NCI-H2029 treated with DMSO at 0.1 percent for 48 hours (cell line): ENCODE measurements at regions not wholly inside any gene's neighbourhood (a gene's known extent, or its start where the extent isn't known, plus 50 kb on each side); places are given as distances from the start of the nearest gene placed in this dataset.

Source experiments
- DNase-seq: peaks from one replicate; lab custom pipeline; 2025; lab: John Stamatoyannopoulos, UW

- DNase-seq = no peak
Observed at GRCh38 chr15:39313881-39314280, 267.0 kb upstream of the THBS1 start.

- DNase-seq = no peak
Observed at GRCh38 chr15:39315206-39315850, 265.6 kb upstream of the THBS1 start.

GRCh38 chr15:39317225-39317624 is 263.7 kb upstream of the THBS1 start:
- DNase-seq = no peak

DNA sequence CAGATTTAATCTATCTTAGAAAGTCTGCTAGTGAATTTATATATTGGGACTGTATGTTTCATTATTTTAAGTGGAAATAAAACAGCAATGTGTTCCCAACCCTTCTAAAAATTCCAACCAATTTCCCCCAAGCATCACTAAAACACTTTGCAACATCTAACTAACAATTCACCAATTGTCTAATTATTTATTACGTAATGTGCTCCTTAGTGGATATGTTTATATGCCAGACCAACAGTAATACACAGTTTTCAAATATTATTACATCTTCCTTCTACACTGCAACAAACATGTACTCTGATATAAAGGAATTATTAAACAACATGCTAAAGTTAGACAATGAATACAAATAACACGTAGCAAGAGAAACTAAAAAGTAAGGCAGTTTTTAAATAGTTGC is 262.6 kb upstream of the THBS1 start:
- DNase-seq = no peak

DNA sequence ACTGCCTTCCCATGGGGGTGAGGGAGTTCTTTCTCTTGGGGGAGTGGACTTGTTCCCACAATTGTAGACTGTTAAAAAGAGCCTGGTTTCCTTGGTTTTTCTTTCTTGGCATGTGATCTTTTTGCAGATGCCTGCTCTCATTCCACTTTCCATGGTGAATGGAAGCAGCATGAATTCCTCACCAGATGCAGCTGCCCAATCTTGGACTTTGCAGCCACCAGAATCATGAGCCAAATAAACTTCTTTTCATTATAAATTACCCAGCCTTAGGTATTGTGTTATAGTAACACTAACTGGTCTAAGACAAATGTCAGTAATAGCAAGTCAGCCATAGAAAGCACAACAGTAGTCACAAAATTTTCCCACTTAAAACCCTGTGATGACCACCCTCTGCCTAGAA is 260.5 kb upstream of the THBS1 start:
- DNase-seq = no peak

DNA sequence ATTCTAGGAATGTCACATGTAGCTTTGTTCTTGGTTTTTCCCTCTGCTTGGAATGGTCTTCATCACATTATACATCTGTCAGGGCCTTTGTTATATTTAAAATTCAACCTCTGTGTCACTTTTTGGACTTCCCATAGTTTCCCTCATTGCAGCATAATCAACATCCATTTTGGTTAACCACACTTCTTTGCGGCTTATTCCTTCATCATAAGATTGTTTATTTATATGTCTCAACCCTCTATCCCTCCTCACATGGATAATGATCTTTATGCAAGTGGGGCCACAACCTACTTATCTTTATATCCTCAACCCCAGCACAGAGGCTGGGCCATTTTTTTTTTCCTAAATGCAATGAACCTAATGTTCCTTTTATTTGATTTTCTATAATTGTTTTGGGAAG is 260.0 kb upstream of the THBS1 start:
- DNase-seq = no peak

- DNase-seq = no peak
Observed at GRCh38 chr15:39321977-39322376, 258.9 kb upstream of the THBS1 start.

GRCh38 chr15:39323157-39323556 is 257.7 kb upstream of the THBS1 start:
- no peak for DNase-seq

- no peak for DNase-seq
Observed at GRCh38 chr15:39323706-39324105, 257.2 kb upstream of the THBS1 start.

- DNase-seq = no peak
Observed at GRCh38 chr15:39326306-39326975, 254.4 kb upstream of the THBS1 start.

- DNase-seq = no peak
Observed at GRCh38 chr15:39327005-39327730, 253.7 kb upstream of the THBS1 start.

- DNase-seq = no peak
Observed at GRCh38 chr15:39330061-39330460, 250.8 kb upstream of the THBS1 start.

DNA sequence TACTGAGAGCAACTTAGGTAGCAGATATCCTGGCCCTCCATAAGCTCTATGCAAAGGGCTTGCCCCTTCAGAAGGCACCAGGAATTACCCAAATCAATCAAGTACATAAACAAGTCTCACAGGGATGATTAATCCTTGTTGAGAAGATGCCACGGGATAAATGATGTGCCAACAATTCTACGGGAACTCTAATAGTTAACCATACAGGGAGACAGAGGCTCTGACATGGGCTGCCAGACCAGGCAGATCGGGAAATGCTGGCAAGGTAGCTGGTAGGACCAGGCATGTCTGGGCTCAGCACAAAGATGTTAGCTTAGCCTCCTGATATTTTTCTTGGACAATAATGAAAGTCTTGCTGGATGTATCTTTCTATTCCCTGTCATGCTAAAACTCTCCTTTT is 249.3 kb upstream of the THBS1 start:
- DNase-seq = no peak

GRCh38 chr15:39332846-39333245 is 248.0 kb upstream of the THBS1 start:
- no peak for DNase-seq

DNA sequence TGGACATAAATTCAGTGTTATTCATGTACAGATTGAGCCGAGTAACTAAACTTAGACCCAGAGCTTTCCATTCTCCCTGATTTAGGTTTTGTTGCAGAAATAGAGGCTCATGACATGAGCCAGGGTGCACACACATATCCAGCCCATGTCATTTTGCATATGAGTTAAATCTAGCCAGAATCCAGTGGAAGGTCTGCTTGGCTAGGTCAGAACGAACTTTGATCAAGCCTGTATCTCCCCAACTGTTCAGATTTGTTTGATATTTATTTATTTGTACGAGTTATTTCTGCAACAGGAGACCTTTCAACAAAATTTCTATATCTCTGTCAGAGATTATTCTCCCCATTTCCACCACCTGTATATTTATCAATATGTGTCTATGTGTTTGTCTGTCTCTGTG is 247.5 kb upstream of the THBS1 start:
- no peak for DNase-seq

- no peak for DNase-seq
Observed at GRCh38 chr15:39333896-39334295, 247.0 kb upstream of the THBS1 start.

GRCh38 chr15:39336926-39337325 is 244.0 kb upstream of the THBS1 start:
- no peak for DNase-seq

- DNase-seq = no peak
Observed at GRCh38 chr15:39338251-39338650, 242.6 kb upstream of the THBS1 start.

GRCh38 chr15:39340903-39341645 is 239.8 kb upstream of the THBS1 start:
- DNase-seq = no peak

DNA sequence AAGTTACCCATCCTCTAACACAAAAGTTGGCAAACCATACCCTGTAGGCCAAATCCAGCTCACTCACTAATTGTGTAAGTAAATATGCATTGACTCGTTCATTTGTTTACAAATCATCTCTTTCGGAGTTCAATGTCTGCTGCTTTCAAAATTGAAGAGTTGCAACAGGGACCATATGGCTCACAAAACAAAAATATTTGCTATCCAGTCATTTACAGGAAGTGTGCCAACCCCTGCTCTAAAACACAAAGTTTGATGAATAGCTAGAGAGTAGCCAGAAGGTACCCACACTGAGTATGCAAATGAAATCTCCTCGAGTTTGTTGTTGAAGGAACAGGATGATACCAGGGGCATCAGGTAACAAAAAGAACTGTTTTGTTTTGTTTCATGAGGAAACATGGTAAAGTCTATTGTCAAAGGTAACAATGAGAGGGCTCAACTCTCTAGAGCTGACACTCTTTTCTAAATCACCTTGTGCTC is 236.2 kb upstream of the THBS1 start:
- no peak for DNase-seq

DNA sequence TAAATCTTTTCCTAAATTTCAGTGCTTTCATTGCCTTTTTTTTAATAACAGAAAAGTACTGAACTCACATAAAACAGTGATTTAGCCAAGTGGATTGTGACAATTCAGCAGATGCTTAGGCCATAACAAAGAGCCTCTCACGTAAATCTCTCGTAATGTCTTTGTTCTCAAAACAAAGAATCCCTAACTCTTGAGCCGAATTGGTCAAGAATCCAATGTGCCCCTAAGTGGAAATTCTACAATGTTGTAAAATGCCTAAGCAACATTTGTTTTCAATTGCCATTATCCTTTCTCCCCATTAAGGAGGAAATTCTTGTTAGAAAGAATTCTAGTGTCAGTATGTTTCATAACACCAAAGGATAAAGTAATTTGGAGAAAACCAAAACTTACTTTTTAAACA is 235.7 kb upstream of the THBS1 start:
- no peak for DNase-seq

- no peak for DNase-seq
Observed at GRCh38 chr15:39347453-39347852, 233.4 kb upstream of the THBS1 start.

- DNase-seq = no peak
Observed at GRCh38 chr15:39350785-39351184, 230.1 kb upstream of the THBS1 start.
